ENCODE measurements at regions not wholly inside any gene's neighbourhood (a gene's known extent, or its start where the extent isn't known, plus 50 kb on each side); places are given as distances from the start of the nearest gene placed in this dataset.

DNA sequence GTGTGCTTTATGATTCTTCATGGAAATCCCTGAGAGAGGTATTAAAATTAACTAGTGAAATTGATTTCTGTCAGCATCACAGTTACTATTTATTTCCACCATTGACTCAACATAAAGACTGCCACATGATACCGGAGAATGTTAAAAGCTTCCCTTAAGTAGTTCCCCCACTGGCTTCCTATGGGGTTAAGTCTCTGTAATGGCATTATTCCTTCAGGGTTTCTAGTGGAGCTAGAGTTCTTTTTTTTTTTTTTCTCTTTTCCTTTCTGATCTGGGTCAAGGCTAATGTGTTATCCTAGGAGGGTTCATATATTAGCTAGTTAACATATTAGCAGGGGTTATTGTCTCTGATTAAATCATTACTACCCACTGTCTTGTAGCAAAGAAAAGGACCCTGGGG, 1919.1 kb upstream of the PIK3C3 start:
- DNase-seq (ENCODE audit: low read depth) = no peak
- H3K4me3 ChIP-seq (ENCODE audit: low read depth, low read length) = no peak overlapping the region
- TF ChIP-seq, protein P1, sequence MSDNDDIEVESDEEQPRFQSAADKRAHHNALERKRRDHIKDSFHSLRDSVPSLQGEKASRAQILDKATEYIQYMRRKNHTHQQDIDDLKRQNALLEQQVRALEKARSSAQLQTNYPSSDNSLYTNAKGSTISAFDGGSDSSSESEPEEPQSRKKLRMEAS (IDR thresholded peaks at IDR 0.05; ENCODE audit: low read depth, low read length) = no peak
- TF ChIP-seq MYC (IDR thresholded peaks at IDR 0.05; ENCODE audit: low read depth, low read length) (no peak), POLR2A (IDR thresholded peaks at IDR 0.05; ENCODE audit: extremely low read depth, insufficient read length) (no peak)
- TF ChIP-seq, protein P2, sequence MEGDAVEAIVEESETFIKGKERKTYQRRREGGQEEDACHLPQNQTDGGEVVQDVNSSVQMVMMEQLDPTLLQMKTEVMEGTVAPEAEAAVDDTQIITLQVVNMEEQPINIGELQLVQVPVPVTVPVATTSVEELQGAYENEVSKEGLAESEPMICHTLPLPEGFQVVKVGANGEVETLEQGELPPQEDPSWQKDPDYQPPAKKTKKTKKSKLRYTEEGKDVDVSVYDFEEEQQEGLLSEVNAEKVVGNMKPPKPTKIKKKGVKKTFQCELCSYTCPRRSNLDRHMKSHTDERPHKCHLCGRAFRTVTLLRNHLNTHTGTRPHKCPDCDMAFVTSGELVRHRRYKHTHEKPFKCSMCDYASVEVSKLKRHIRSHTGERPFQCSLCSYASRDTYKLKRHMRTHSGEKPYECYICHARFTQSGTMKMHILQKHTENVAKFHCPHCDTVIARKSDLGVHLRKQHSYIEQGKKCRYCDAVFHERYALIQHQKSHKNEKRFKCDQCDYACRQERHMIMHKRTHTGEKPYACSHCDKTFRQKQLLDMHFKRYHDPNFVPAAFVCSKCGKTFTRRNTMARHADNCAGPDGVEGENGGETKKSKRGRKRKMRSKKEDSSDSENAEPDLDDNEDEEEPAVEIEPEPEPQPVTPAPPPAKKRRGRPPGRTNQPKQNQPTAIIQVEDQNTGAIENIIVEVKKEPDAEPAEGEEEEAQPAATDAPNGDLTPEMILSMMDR (IDR thresholded peaks at IDR 0.05; ENCODE audit: low read depth, low read length) = no peak

DNA sequence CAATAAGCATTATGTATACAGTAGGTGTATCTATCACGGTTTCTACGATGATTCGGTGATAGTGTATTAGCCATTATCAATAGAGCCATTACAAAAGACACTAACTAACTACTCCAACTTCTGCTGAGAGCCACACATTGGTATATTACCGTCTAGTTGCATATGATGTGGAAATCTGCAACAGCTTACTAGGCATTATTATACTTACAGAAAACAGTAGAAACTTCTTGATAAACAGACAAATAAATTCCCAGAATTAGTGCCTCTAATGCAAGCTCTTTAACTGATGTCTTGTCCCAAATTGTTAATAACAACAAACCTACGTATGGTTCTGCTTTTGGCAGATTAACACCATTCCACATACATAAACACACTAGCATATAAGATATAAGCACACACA, 1923.0 kb upstream of the PIK3C3 start:
- no peak for DNase-seq (ENCODE audit: low read depth)
- TF ChIP-seq, protein P1 (IDR thresholded peaks at IDR 0.05; ENCODE audit: low read depth, low read length) = no peak
- TF ChIP-seq POLR2A (IDR thresholded peaks at IDR 0.05; ENCODE audit: extremely low read depth, insufficient read length) (no peak), MYC (IDR thresholded peaks at IDR 0.05; ENCODE audit: low read depth, low read length) (no peak)
- TF ChIP-seq, protein P2 (IDR thresholded peaks at IDR 0.05; ENCODE audit: low read depth, low read length) = no peak
- H3K4me3 ChIP-seq (ENCODE audit: low read depth, low read length) = no peak overlapping the region

DNA sequence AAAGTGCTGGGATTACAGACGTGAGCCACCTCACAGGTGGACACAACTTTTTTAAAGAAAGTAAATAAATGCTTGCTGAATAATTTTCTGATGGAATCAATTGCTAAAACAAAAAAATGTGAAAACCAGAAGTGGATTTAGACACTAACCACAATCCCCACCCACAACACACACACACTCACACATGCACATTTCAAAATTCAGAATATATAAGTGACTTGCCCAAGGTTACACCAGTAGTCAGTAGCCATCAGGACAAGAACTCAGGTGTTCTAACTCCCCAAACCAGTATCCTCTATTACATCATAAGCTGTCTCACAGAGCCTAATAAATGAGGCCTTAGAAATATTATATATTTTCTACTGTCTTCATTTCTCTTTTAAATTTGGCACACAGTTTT, 1923.6 kb upstream of the PIK3C3 start:
- TF ChIP-seq, protein P1 (IDR thresholded peaks at IDR 0.05; ENCODE audit: low read depth, low read length) = no peak
- TF ChIP-seq MYC (IDR thresholded peaks at IDR 0.05; ENCODE audit: low read depth, low read length) = no peak
- TF ChIP-seq POLR2A (IDR thresholded peaks at IDR 0.05; ENCODE audit: extremely low read depth, insufficient read length) = no peak
- TF ChIP-seq, protein P2 (IDR thresholded peaks at IDR 0.05; ENCODE audit: low read depth, low read length) = no peak
- no peak overlapping the region for H3K4me3 ChIP-seq (ENCODE audit: low read depth, low read length)
- no peak for DNase-seq (ENCODE audit: low read depth)

DNA sequence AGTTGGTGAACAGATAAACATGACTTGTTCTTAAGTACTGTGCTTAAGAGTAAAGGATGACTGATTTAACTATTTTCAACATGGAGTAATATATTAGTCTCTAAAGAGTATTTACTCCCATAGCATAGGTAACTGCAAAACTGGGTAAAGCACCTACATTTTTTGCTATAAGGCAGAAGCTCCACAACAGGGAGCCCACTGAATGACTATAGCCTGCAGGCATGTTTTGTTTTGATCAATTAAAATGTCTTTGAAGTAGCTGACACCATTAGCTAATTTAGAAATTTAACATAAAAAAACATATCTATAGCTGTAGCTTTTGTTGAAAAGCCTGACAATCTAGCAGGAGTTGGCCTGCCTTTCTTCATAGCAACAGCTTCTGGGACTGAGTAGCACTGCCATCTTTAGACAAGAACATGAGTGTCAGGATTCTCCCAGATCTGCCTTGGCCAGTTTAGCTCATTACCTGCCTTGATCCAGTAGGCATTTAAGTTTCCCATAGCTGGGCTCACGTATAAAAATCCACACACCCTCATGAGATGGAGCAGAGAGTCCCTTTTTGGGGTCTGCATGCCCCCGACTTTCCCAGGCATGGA, 1935.1 kb upstream of the PIK3C3 start:
- H3K4me3 ChIP-seq (ENCODE audit: low read depth, low read length) = no peak overlapping the region
- TF ChIP-seq MYC (IDR thresholded peaks at IDR 0.05; ENCODE audit: low read depth, low read length) (no peak), POLR2A (IDR thresholded peaks at IDR 0.05; ENCODE audit: extremely low read depth, insufficient read length) (no peak)
- TF ChIP-seq, protein P1 (IDR thresholded peaks at IDR 0.05; ENCODE audit: low read depth, low read length) = no peak
- TF ChIP-seq, protein P2 (IDR thresholded peaks at IDR 0.05; ENCODE audit: low read depth, low read length) = no peak
- no peak for DNase-seq (ENCODE audit: low read depth)

DNA sequence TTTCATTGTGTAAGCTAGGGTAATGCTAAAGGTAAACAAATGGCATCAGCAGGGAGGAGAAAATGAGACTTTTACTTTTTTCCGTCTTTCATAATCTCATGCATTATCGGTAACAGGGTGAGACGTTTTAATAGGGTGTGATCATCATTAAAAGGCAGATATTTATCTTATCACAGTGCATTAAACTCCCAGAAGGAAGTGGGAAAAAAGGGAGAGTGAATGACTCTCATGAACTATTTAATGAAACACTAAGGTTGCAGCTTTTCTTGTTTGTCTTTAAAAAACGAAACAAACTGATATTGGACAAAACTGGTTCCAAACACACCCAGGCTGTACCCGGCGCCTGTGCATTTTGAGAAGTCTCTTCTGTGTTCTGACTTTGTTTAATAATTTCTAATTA, 1936.8 kb upstream of the PIK3C3 start:
- H3K4me3 ChIP-seq (ENCODE audit: low read depth, low read length) = no peak overlapping the region
- TF ChIP-seq, protein P1 (IDR thresholded peaks at IDR 0.05; ENCODE audit: low read depth, low read length) = no peak
- TF ChIP-seq POLR2A (IDR thresholded peaks at IDR 0.05; ENCODE audit: extremely low read depth, insufficient read length) (no peak), MYC (IDR thresholded peaks at IDR 0.05; ENCODE audit: low read depth, low read length) (no peak)
- TF ChIP-seq, protein P2 (IDR thresholded peaks at IDR 0.05; ENCODE audit: low read depth, low read length) = no peak
- DNase-seq (ENCODE audit: low read depth) = no peak
